NCI-H1092 (cell line): ENCODE measurements at regions not wholly inside any gene's neighbourhood (a gene's known extent, or its start where the extent isn't known, plus 50 kb on each side); places are given as distances from the start of the nearest gene placed in this dataset.
"Not testable (repeated sequence)": the region's sequence is repeated elsewhere in the genome, so short reads cannot be mapped to it uniquely, and the experiment has no call there.

Experiments used
- DNase-seq: peaks from one replicate; lab custom pipeline; 2025; lab: John Stamatoyannopoulos, UW

GRCh38 chr3:147672035-147672434 lies 262.9 kb downstream of the ZIC1 start:
- DNase-seq, result no peak

GRCh38 chr3:147672436-147672835 lies 263.3 kb downstream of the ZIC1 start:
- DNase-seq, result no peak

GRCh38 chr3:147675761-147676160 lies 266.6 kb downstream of the ZIC1 start:
- DNase-seq, result no peak

- no peak for DNase-seq
These were observed 271.8 kb downstream of the ZIC1 start for GRCh38 chr3:147680837-147681483.

GRCh38 chr3:147688868-147689267 lies 279.7 kb downstream of the ZIC1 start:
- DNase-seq, result no peak

GRCh38 chr3:147699175-147699838 lies 290.1 kb downstream of the ZIC1 start:
- DNase-seq, result no peak

GRCh38 chr3:147701195-147701594 lies 292.0 kb downstream of the ZIC1 start:
- no peak for DNase-seq

- no peak for DNase-seq
These were observed 293.3 kb downstream of the ZIC1 start for GRCh38 chr3:147702509-147702908.

- DNase-seq, result no peak
These were observed 296.5 kb downstream of the ZIC1 start for GRCh38 chr3:147705651-147706051.

- DNase-seq, result not testable (repeated sequence)
These were observed 301.6 kb downstream of the ZIC1 start for GRCh38 chr3:147710753-147711152.

GRCh38 chr3:147712357-147712756 lies 303.2 kb downstream of the ZIC1 start:
- DNase-seq, result no peak

GRCh38 chr3:147712758-147713157 lies 303.6 kb downstream of the ZIC1 start:
- not testable (repeated sequence) for DNase-seq

GRCh38 chr3:147713234-147714133 lies 304.3 kb downstream of the ZIC1 start:
- no peak for DNase-seq

GRCh38 chr3:147729641-147730040 lies 320.5 kb downstream of the ZIC1 start:
- DNase-seq, result no peak

GRCh38 chr3:147730284-147730683 lies 321.1 kb downstream of the ZIC1 start:
- DNase-seq, result no peak

GRCh38 chr3:147733217-147733616 lies 324.1 kb downstream of the ZIC1 start:
- DNase-seq, result no peak

GRCh38 chr3:147735616-147736015 lies 326.5 kb downstream of the ZIC1 start:
- no peak for DNase-seq

GRCh38 chr3:147736226-147736625 lies 327.1 kb downstream of the ZIC1 start:
- no peak for DNase-seq

- DNase-seq, result no peak
These were observed 328.2 kb downstream of the ZIC1 start for GRCh38 chr3:147737376-147737775.

- DNase-seq, result no peak
These were observed 331.8 kb downstream of the ZIC1 start for GRCh38 chr3:147740928-147741327.

GRCh38 chr3:147744967-147745366 lies 335.8 kb downstream of the ZIC1 start:
- DNase-seq, result no peak

- no peak for DNase-seq
These were observed 346.1 kb downstream of the ZIC1 start for GRCh38 chr3:147755310-147755709.

GRCh38 chr3:147756476-147756875 lies 347.3 kb downstream of the ZIC1 start:
- no peak for DNase-seq
